ENCODE measurements at regions not wholly inside any gene's neighbourhood (a gene's known extent, or its start where the extent isn't known, plus 50 kb on each side); places are given as distances from the start of the nearest gene placed in this dataset.
A peak's percentile ranks its signal among the peaks of the same experiment; 100 is the strongest.

- DNase-seq (ENCODE audit: missing footprints): no peak
- ATAC-seq: no peak
- intact Hi-C loops (cut with DNase I): no loop called here
Observed at GRCh38 chr3:170717410-170718402, 131.8 kb upstream of the SLC7A14 start.

- ATAC-seq (no peak), DNase-seq (ENCODE audit: missing footprints) (no peak)
- intact Hi-C loops (cut with DNase I): no loop called here
Observed at GRCh38 chr3:170716172-170716805, 130.4 kb upstream of the SLC7A14 start.

- intact Hi-C loops (cut with DNase I): no loop called here
- DNase-seq (ENCODE audit: missing footprints): no peak
- no peak for ATAC-seq
Observed at GRCh38 chr3:170714562-170715535, 129.0 kb upstream of the SLC7A14 start.

- no peak for ATAC-seq
- no peak for DNase-seq (ENCODE audit: missing footprints)
- intact Hi-C loops (cut with DNase I): no loop called here
Observed at GRCh38 chr3:170714122-170714521, 128.2 kb upstream of the SLC7A14 start.

- intact Hi-C loops (cut with DNase I): no loop called here
- DNase-seq (ENCODE audit: missing footprints): no peak
- no peak for ATAC-seq
Observed at GRCh38 chr3:170713653-170714052, 127.8 kb upstream of the SLC7A14 start.

- intact Hi-C loops (cut with DNase I): no loop called here
- ATAC-seq (no peak), DNase-seq (ENCODE audit: missing footprints) (no peak)
Observed at GRCh38 chr3:170712798-170713197, 126.9 kb upstream of the SLC7A14 start.

- intact Hi-C loops (cut with DNase I): no loop called here
- DNase-seq (ENCODE audit: missing footprints) (no peak), ATAC-seq (no peak)
Observed at GRCh38 chr3:170712336-170712735, 126.5 kb upstream of the SLC7A14 start.

GRCh38 chr3:170711786-170712185 is 125.9 kb upstream of the SLC7A14 start:
- intact Hi-C loops (cut with DNase I): no loop called here
- DNase-seq (ENCODE audit: missing footprints) (no peak), ATAC-seq (no peak)

- intact Hi-C loops (cut with DNase I): no loop called here
- no peak for DNase-seq (ENCODE audit: missing footprints)
- ATAC-seq: peak; percentile 95
Observed at GRCh38 chr3:170709046-170709445, 123.2 kb upstream of the SLC7A14 start.

- intact Hi-C loops (cut with DNase I): no loop called here
Observed at GRCh38 chr3:170707899-170708298, 122.0 kb upstream of the SLC7A14 start.

GRCh38 chr3:170705131-170705530 is 119.3 kb upstream of the SLC7A14 start:
- no peak for DNase-seq (ENCODE audit: missing footprints)
- intact Hi-C loops (cut with DNase I): no loop called here
- no peak for ATAC-seq

More at GRCh38 chr3:170707899-170708298, 122.0 kb upstream of the SLC7A14 start:
- no peak for ATAC-seq
- no peak for DNase-seq (ENCODE audit: missing footprints)

GRCh38 chr3:170703121-170703588 is 117.3 kb upstream of the SLC7A14 start:
- ATAC-seq (no peak), DNase-seq (ENCODE audit: missing footprints) (no peak)
- intact Hi-C loops (cut with DNase I): no loop called here

- ATAC-seq (no peak), DNase-seq (ENCODE audit: missing footprints) (no peak)
- intact Hi-C loops (cut with DNase I): no loop called here
Observed at GRCh38 chr3:170701696-170702678, 116.1 kb upstream of the SLC7A14 start.

GRCh38 chr3:170700054-170700404 is 114.2 kb upstream of the SLC7A14 start:
- intact Hi-C loops (cut with DNase I): no loop called here
- no peak for DNase-seq (ENCODE audit: missing footprints)
- no peak for ATAC-seq

GRCh38 chr3:170699158-170700053 is 113.5 kb upstream of the SLC7A14 start:
- no peak for DNase-seq (ENCODE audit: missing footprints)
- peak; percentile 92 for ATAC-seq
- intact Hi-C loops (cut with DNase I): no loop called here

GRCh38 chr3:170697908-170698307 is 112.0 kb upstream of the SLC7A14 start:
- ATAC-seq (no peak), DNase-seq (ENCODE audit: missing footprints) (no peak)
- intact Hi-C loops (cut with DNase I): no loop called here

GRCh38 chr3:170697131-170697530 is 111.3 kb upstream of the SLC7A14 start:
- DNase-seq (ENCODE audit: missing footprints): no peak
- intact Hi-C loops (cut with DNase I): no loop called here
- no peak for ATAC-seq
